NT2/D1 (cell line): ENCODE measurements at regions not wholly inside any gene's neighbourhood (a gene's known extent, or its start where the extent isn't known, plus 50 kb on each side); places are given as distances from the start of the nearest gene placed in this dataset.

ENCODE experiments used
- DNase-seq: peaks from one replicate; pipeline ENCODE4 v3.0.0-alpha.2; 2011; ENCODE audit warnings: low read depth, low spot score
- H3K27me3 ChIP-seq: 2 replicates; pipeline ENCODE4 v1.6.0; 2011; ENCODE audit warnings: mild to moderate bottlenecking; ENCODE audit not compliant: insufficient read length, insufficient read depth
- H3K36me3 ChIP-seq: 2 replicates; pipeline ENCODE4 v1.6.1; 2011; ENCODE audit warnings: mild to moderate bottlenecking, low read length, mixed read lengths; ENCODE audit not compliant: insufficient read depth, insufficient read length
- H3K4me1 ChIP-seq: 2 replicates; pipeline ENCODE4 v1.5.1; 2011; ENCODE audit not compliant: insufficient read depth, insufficient read length
- H3K4me3 ChIP-seq: 2 replicates; pipeline ENCODE4 v1.5.1; 2011; ENCODE audit warnings: low read depth; ENCODE audit not compliant: insufficient read length
- H3K9ac ChIP-seq: 2 replicates; pipeline ENCODE4 v1.6.0; 2011; ENCODE audit warnings: low read depth; ENCODE audit not compliant: insufficient read length
- H3K9me3 ChIP-seq: 2 replicates; pipeline ENCODE4 v1.5.1; 2011; ENCODE audit warnings: mild to moderate bottlenecking, low read length; ENCODE audit not compliant: insufficient read depth
- SUZ12 ChIP-seq: IDR thresholded peaks from 2 replicates; pipeline ENCODE4 v1.6.1; 2011; ENCODE audit not compliant: insufficient read length, insufficient read depth; ENCODE audit errors: extremely low read depth
- YY1 ChIP-seq: IDR thresholded peaks from 2 replicates; pipeline ENCODE4 v1.6.1; 2011; ENCODE audit not compliant: insufficient read length, insufficient read depth
- ZNF274 ChIP-seq: IDR thresholded peaks from 2 replicates; pipeline ENCODE4 v1.6.1; 2011; ENCODE audit warnings: mild to moderate bottlenecking, low read depth, low read length

GRCh38 chr3:116848248-116848829, 138.8 kb downstream of the TUSC7 start:
- no peaks in the 10 kb centered on the region for H3K36me3 ChIP-seq
- H3K27me3 ChIP-seq, result no peaks in the 10 kb centered on the region
- peaks cover 35% of the 10 kb centered on the region for H3K9me3 ChIP-seq
- TF ChIP-seq YY1 (no peak), ZNF274 (no peak), SUZ12 (no peak)
- no peak for DNase-seq
- no peak overlapping the region for H3K4me3 ChIP-seq
- H3K4me1 ChIP-seq, result no peaks in the 10 kb centered on the region
- no peak overlapping the region for H3K9ac ChIP-seq

GRCh38 chr3:116849261-116849688, 139.7 kb downstream of the TUSC7 start:
- peak; percentile 56 for DNase-seq
- no peak overlapping the region for H3K4me3 ChIP-seq

GRCh38 chr3:116852803-116853202, 143.2 kb downstream of the TUSC7 start:
- H3K9me3 ChIP-seq, result peaks cover 26% of the 10 kb centered on the region
- no peak overlapping the region for H3K4me3 ChIP-seq
- H3K27me3 ChIP-seq, result no peaks in the 10 kb centered on the region
- no peaks in the 10 kb centered on the region for H3K36me3 ChIP-seq
- no peaks in the 10 kb centered on the region for H3K4me1 ChIP-seq
- no peak overlapping the region for H3K9ac ChIP-seq
- no peak for DNase-seq
- TF ChIP-seq SUZ12 (no peak), YY1 (no peak), ZNF274 (no peak)

More at GRCh38 chr3:116849261-116849688, 139.7 kb downstream of the TUSC7 start:
- no peak overlapping the region for H3K9ac ChIP-seq
- H3K27me3 ChIP-seq, result no peaks in the 10 kb centered on the region
- TF ChIP-seq SUZ12, result no peak
- no peak for TF ChIP-seq ZNF274
- H3K4me1 ChIP-seq, result no peaks in the 10 kb centered on the region
- H3K36me3 ChIP-seq, result no peaks in the 10 kb centered on the region
- peaks cover 35% of the 10 kb centered on the region for H3K9me3 ChIP-seq

DNA sequence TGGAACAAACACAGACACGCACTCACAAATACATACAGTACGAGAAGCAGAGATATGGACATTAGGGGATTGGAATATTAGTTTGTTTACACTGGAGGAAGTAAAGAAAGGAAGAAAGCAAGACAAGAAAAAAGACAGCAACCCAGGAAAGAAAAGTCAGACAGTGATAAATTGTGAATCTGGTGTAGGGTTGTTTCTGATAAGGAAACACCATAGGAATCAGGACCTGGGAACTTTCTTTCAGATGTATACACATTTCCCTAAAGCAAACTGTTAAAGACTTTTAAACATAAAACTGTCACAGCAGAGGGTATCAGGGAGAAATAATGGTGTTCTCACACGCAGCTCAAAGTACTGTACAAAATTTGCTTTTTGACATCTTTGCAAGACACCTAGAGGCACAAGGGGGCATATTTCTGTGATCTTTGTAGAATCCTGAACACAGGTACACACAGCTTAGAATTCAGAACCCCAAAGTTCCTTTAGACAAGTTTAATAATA, 153.7 kb downstream of the TUSC7 start:
- Histone ChIP-seq H3K36me3 (no peaks in the 10 kb centered on the region), H3K9me3 (0 out of 2 replicates have a peak, but pooled peaks cover 3% of the 10 kb centered on the region), H3K4me1 (no peaks in the 10 kb centered on the region), H3K9ac (no peak overlapping the region), H3K27me3 (no peaks in the 10 kb centered on the region), H3K4me3 (no peak overlapping the region)
- TF ChIP-seq ZNF274, result no peak
- TF ChIP-seq SUZ12, result no peak
- no peak for TF ChIP-seq YY1
- no peak for DNase-seq

- Histone ChIP-seq H3K4me3 (no peak overlapping the region), H3K9ac (no peak overlapping the region), H3K9me3 (0 out of 2 replicates have a peak, but pooled peaks cover 3% of the 10 kb centered on the region), H3K4me1 (no peaks in the 10 kb centered on the region), H3K36me3 (no peaks in the 10 kb centered on the region), H3K27me3 (no peaks in the 10 kb centered on the region)
- no peak for TF ChIP-seq SUZ12
- no peak for TF ChIP-seq ZNF274
- TF ChIP-seq YY1, result no peak
- peak; percentile 30 for DNase-seq
Observed at GRCh38 chr3:116863822-116864589, 154.4 kb downstream of the TUSC7 start.

DNA sequence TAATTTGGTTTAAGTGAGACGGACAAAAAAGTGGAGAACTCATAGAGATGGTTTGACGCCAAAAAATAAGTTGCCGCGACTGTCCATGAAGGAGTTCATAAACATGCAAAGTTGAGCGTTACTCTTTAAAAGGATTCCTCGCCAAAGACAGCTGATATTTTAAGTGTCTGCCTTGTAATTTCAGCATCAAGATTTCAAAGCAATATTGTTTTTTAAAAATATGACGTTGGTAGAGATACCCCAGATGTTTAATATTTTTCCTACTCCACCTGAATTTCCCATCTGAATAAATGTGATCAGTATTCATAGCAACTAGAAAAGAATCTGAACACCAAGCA, 155.0 kb downstream of the TUSC7 start:
- no peaks in the 10 kb centered on the region for H3K4me1 ChIP-seq
- no peak for TF ChIP-seq SUZ12
- no peak for TF ChIP-seq YY1
- TF ChIP-seq ZNF274, result no peak
- H3K4me3 ChIP-seq, result no peak overlapping the region
- no peaks in the 10 kb centered on the region for H3K9me3 ChIP-seq
- no peaks in the 10 kb centered on the region for H3K27me3 ChIP-seq
- no peak for DNase-seq
- H3K36me3 ChIP-seq, result no peaks in the 10 kb centered on the region
- no peak overlapping the region for H3K9ac ChIP-seq

GRCh38 chr3:116870379-116870778, 160.8 kb downstream of the TUSC7 start:
- Histone ChIP-seq H3K4me1 (no peaks in the 10 kb centered on the region), H3K9ac (no peak overlapping the region), H3K4me3 (no peak overlapping the region), H3K9me3 (no peaks in the 10 kb centered on the region), H3K27me3 (no peaks in the 10 kb centered on the region), H3K36me3 (no peaks in the 10 kb centered on the region)
- TF ChIP-seq SUZ12, result no peak
- TF ChIP-seq YY1, result no peak
- no peak for TF ChIP-seq ZNF274
- DNase-seq, result no peak
